HEK293 (cell line): ENCODE measurements at regions not wholly inside any gene's neighbourhood (a gene's known extent, or its start where the extent isn't known, plus 50 kb on each side); places are given as distances from the start of the nearest gene placed in this dataset.
A peak's percentile ranks its signal among the peaks of the same experiment; 100 is the strongest.

Experiments
- CTCF ChIA-PET: fragments of 350-600 bp; formaldehyde crosslinking; extraction: SDS; loops from one replicate; lab custom pipeline; 2021; ENCODE audit warnings: antibody characterized with exemption; lab: Yijun Ruan, JAX
- POLR2A ChIA-PET: fragments of 300-600 bp; formaldehyde crosslinking; extraction: SDS; loops from one replicate; lab custom pipeline; 2020; ENCODE audit warnings: antibody characterized with exemption, inconsistent platforms; lab: Yijun Ruan, JAX
- H3K27ac ChIP-seq: fragments of 200-500 bp; sonication (Bioruptor generic); 2 replicates; pipeline ENCODE4 v1.5.1; 2014; ENCODE audit warnings: low read depth, low read length, control low read depth, inconsistent platforms; ENCODE audit errors: extremely low read depth
- H3K36me3 ChIP-seq, 2 experiments: fragments of 200-500 bp in 1 of 2; sonication (Bioruptor generic) in 1 of 2; 1 replicate in 1 of 2; 2 replicates in 1 of 2; pipeline ENCODE4 v1.5.1; 2014 to 2017; ENCODE audit warnings: inconsistent platforms in 2 of 2, low read length in 2 of 2; ENCODE audit not compliant: control insufficient read depth in 2 of 2, insufficient read depth in 1 of 2
- H3K4me1 ChIP-seq: fragments of 200-500 bp; sonication (Bioruptor generic); 2 replicates; pipeline ENCODE4 v1.5.1; 2014; ENCODE audit warnings: mild to moderate bottlenecking, low read length, inconsistent platforms; ENCODE audit not compliant: control insufficient read depth, insufficient read depth
- H3K4me3 ChIP-seq: 2 replicates; pipeline ENCODE4 v1.5.1; 2011; ENCODE audit warnings: low read depth, mild to moderate bottlenecking, control low read depth, low read length, moderate library complexity
- H3K9me3 ChIP-seq: fragments of 200-500 bp; sonication (Bioruptor generic); 2 replicates; pipeline ENCODE4 v1.5.1; 2014; ENCODE audit warnings: low read depth, low read length, inconsistent platforms; ENCODE audit not compliant: control insufficient read depth, insufficient read depth
- CTCF ChIP-seq: fragments of 450-650 bp; formaldehyde crosslinking; IDR thresholded peaks from 2 replicates; pipeline ENCODE4 v1.5.1; 2016; ENCODE audit warnings: missing biosample characterization, missing genetic modification characterization
- ELK4 ChIP-seq: IDR thresholded peaks from 2 replicates; pipeline ENCODE4 v1.6.1; 2011; ENCODE audit warnings: mild to moderate bottlenecking, low read depth, low read length, borderline replicate concordance
- KLF16 ChIP-seq: fragments of 450-650 bp; formaldehyde crosslinking; IDR thresholded peaks from 2 replicates; pipeline ENCODE4 v1.5.1; 2017; ENCODE audit warnings: missing biosample characterization, missing genetic modification characterization
- MZF1 ChIP-seq: fragments of 450-650 bp; formaldehyde crosslinking; IDR thresholded peaks from 2 replicates; pipeline ENCODE4 v1.5.1; 2017; ENCODE audit warnings: missing biosample characterization, missing genetic modification characterization, borderline replicate concordance
- RBAK ChIP-seq: fragments of 450-650 bp; formaldehyde crosslinking; IDR thresholded peaks from 2 replicates; pipeline ENCODE4 v1.5.1; 2016; ENCODE audit warnings: missing biosample characterization, missing genetic modification characterization
- YY2 ChIP-seq: fragments of 450-650 bp; formaldehyde crosslinking; IDR thresholded peaks from 2 replicates; pipeline ENCODE4 v1.5.1; 2016; ENCODE audit warnings: missing biosample characterization, missing genetic modification characterization
- ZBTB44 ChIP-seq: fragments of 450-650 bp; IDR thresholded peaks from 2 replicates; pipeline ENCODE4 v1.5.1; 2018; ENCODE audit warnings: missing biosample characterization, mild to moderate bottlenecking, missing genetic modification characterization
- ZNF10 ChIP-seq: fragments of 450-650 bp; formaldehyde crosslinking; IDR thresholded peaks from 2 replicates; pipeline ENCODE4 v1.5.1; 2017; ENCODE audit warnings: missing biosample characterization, missing genetic modification characterization
- ZNF202 ChIP-seq: fragments of 450-650 bp; formaldehyde crosslinking; IDR thresholded peaks from 2 replicates; pipeline ENCODE4 v1.5.1; 2016; ENCODE audit warnings: missing biosample characterization, missing genetic modification characterization, borderline replicate concordance
- ZNF211 ChIP-seq: fragments of 450-650 bp; formaldehyde crosslinking; IDR thresholded peaks from 2 replicates; pipeline ENCODE4 v1.5.1; 2016; ENCODE audit warnings: low read depth, missing biosample characterization, missing genetic modification characterization
- ZNF274 ChIP-seq, 2 experiments: fragments of 200-500 bp in 1 of 2; fragments of 450-650 bp in 1 of 2; sonication (Bioruptor generic) in 1 of 2; formaldehyde crosslinking in 1 of 2; IDR thresholded peaks; 2 replicates each; pipeline versions ENCODE4 v1.5.1 to v1.6.1; 2014 to 2016; ENCODE audit warnings: borderline replicate concordance in 1 of 2, inconsistent platforms in 1 of 2, low read length in 1 of 2, missing biosample characterization in 1 of 2, missing genetic modification characterization in 1 of 2
- ZNF302 ChIP-seq: fragments of 450-650 bp; formaldehyde crosslinking; IDR thresholded peaks from 2 replicates; pipeline ENCODE4 v1.5.1; 2016; ENCODE audit warnings: missing biosample characterization, missing genetic modification characterization, low read depth
- ZNF335 ChIP-seq: fragments of 450-650 bp; formaldehyde crosslinking; conservative IDR thresholded peaks from 2 replicates; pipeline ENCODE4 v1.5.1; 2016; ENCODE audit warnings: missing biosample characterization, missing genetic modification characterization
- ZNF514 ChIP-seq: fragments of 450-650 bp; formaldehyde crosslinking; IDR thresholded peaks from 2 replicates; pipeline ENCODE4 v1.5.1; 2016; ENCODE audit warnings: missing biosample characterization, missing genetic modification characterization
- ZNF555 ChIP-seq: fragments of 450-650 bp; formaldehyde crosslinking; conservative IDR thresholded peaks from 2 replicates; pipeline ENCODE4 v1.5.1; 2017; ENCODE audit warnings: missing biosample characterization, mild to moderate bottlenecking, missing genetic modification characterization, inconsistent platforms
- ZNF561 ChIP-seq: fragments of 450-650 bp; IDR thresholded peaks from 2 replicates; pipeline ENCODE4 v1.5.1; 2018; ENCODE audit warnings: missing biosample characterization, missing genetic modification characterization, borderline replicate concordance
- ZNF692 ChIP-seq: fragments of 450-650 bp; formaldehyde crosslinking; IDR thresholded peaks from 2 replicates; pipeline ENCODE4 v1.5.1; 2016; ENCODE audit warnings: missing biosample characterization, missing genetic modification characterization
- ZNF768 ChIP-seq: fragments of 450-650 bp; formaldehyde crosslinking; IDR thresholded peaks from 2 replicates; pipeline ENCODE4 v1.5.1; 2018; ENCODE audit warnings: missing biosample characterization, mild to moderate bottlenecking, missing genetic modification characterization
- ZSCAN16 ChIP-seq: fragments of 450-650 bp; formaldehyde crosslinking; IDR thresholded peaks from 2 replicates; pipeline ENCODE4 v1.5.1; 2016; ENCODE audit warnings: missing biosample characterization, missing genetic modification characterization
- ZSCAN30 ChIP-seq: fragments of 450-650 bp; IDR thresholded peaks from 2 replicates; pipeline ENCODE4 v1.5.1; 2018; ENCODE audit warnings: missing biosample characterization, mild to moderate bottlenecking, missing genetic modification characterization, moderate library complexity

DNA sequence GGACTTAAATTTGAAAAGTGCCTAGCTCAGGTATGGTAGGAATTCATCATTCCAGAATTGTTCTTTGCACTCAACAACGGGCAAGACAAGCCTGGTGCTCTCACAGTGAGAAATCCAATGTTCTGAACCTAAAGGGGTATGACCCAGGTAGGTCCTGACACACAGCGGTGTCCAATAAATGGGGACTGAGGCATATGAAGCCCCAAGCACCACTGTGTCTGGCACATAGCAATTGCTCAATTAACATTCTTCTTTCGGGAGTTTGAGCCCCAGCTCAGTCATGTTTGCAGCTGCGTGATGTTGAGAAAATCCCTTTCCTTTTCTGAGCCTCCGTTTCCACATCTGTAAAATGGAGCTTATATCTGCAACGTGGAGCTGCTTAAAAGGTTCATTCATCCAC, 535.8 kb downstream of the MIAT start:
- no peak for TF ChIP-seq ZNF302 (tag by site-specific recombination)
- TF ChIP-seq MZF1 (tag by site-specific recombination), result peak; percentile 61; the same call in 1 of the 2 replicates
- TF ChIP-seq ZNF274 (IDR thresholded peaks at IDR 0.05; ENCODE audit: low read length), result no peak
- TF ChIP-seq ZNF274 (tag by site-specific recombination; IDR thresholded peaks at IDR 0.05; ENCODE audit: borderline replicate concordance), result no peak
- H3K4me1 ChIP-seq, result no peaks in the 10 kb centered on the region
- ChIA-PET CTCF (interaction anchor here (0.7 to 0.8 kb wide), 2 partner anchors 24 to 136 kb away, joined by 3 read pairs; no protein-coding TSS in a partner anchor), POLR2A (no interaction called here)
- H3K36me3 ChIP-seq, result no peaks in the 10 kb centered on the region
- no peak overlapping the region for H3K4me3 ChIP-seq
- no peak overlapping the region for H3K27ac ChIP-seq
- H3K9me3 ChIP-seq, result no peaks in the 10 kb centered on the region

DNA sequence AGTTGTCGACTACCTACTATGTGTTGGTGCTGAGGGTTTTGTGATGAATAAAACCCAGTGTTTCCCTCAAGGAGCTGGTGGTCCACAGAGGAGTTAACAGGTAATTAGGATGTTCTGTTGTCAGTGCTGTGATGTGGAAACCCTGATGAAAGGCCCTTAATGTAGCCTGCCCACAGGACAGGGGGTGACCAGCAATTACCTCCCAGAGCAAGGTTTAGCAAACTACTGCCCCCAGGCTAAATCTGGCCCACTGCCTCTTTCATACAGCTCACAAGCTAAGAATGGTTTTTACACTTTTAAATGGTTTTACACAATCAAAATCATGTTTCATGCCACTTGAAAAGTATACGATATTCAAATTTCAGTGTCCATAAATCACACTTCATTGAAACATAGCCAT, 536.2 kb downstream of the MIAT start:
- Histone ChIP-seq H3K36me3 (no peaks in the 10 kb centered on the region), H3K27ac (no peak overlapping the region), H3K4me3 (no peak overlapping the region), H3K4me1 (no peaks in the 10 kb centered on the region)
- TF ChIP-seq ZNF10, result no peak
- no peak for TF ChIP-seq KLF16
- no peak for TF ChIP-seq ZNF692 (tag by site-specific recombination)
- TF ChIP-seq ZNF335, result no peak
- TF ChIP-seq ZNF514 (tag by site-specific recombination), result no peak
- TF ChIP-seq ZNF561 (tag by site-specific recombination), result no peak
- no peak for TF ChIP-seq ZNF202 (tag by site-specific recombination)
- TF ChIP-seq ELK4, result no peak
- TF ChIP-seq ZNF211, result no peak
- TF ChIP-seq ZNF274 (IDR thresholded peaks at IDR 0.05; ENCODE audit: low read length), result no peak
- TF ChIP-seq ZNF274 (tag by site-specific recombination; IDR thresholded peaks at IDR 0.05; ENCODE audit: borderline replicate concordance), result no peak
- TF ChIP-seq, all 188 proteins: peak for 0
- H3K9me3 ChIP-seq, result no peaks in the 10 kb centered on the region
- CTCF ChIA-PET, result interaction anchor here (0.7 kb wide), 1 partner anchor 24 kb away, joined by 3 read pairs; no protein-coding TSS in a partner anchor
- POLR2A ChIA-PET, result no interaction called here

- Histone ChIP-seq H3K4me1 (no peaks in the 10 kb centered on the region), H3K4me3 (no peak overlapping the region), H3K36me3 (no peaks in the 10 kb centered on the region), H3K9me3 (no peaks in the 10 kb centered on the region), H3K27ac (no peak overlapping the region)
- CTCF ChIA-PET, result no interaction called here
- POLR2A ChIA-PET, result no interaction called here
- TF ChIP-seq ZNF555 (tag by site-specific recombination) (no peak), ZSCAN16 (no peak), ZNF768 (tag by site-specific recombination) (peak; percentile 91), ZBTB44 (peak; percentile 23; the same call in 1 of the 2 replicates), CTCF (tag by site-specific recombination) (no peak), YY2 (tag by site-specific recombination) (no peak), RBAK (no peak), ZSCAN30 (no peak)
Measured at GRCh38 chr22:27194096-27194748, 536.8 kb downstream of the MIAT start.
